ENCODE measurements at regions not wholly inside any gene's neighbourhood (a gene's known extent, or its start where the extent isn't known, plus 50 kb on each side); places are given as distances from the start of the nearest gene placed in this dataset.

DNA sequence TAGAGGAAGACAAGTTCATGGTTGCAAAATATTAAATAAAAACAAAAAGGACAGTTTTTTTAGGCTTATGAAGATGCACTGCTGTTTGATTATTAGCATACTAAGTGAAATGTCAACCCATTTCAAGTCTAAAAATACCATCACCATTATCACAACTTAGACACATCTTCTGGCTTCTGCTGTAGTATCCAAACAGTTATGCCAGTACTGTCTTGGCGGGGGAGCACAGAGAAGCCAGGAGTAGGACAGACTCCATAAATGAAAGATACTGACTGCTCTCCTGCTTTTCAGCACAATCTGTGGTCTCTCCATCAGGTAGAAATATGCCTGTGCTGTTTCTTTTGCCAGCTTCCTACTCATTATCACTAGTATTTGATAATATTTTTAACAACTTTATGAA lies 179.2 kb upstream of the DSEL start:
- no peak overlapping the region for H3K4me3 ChIP-seq (ENCODE audit: severe bottlenecking)
- no peaks in the 10 kb centered on the region for H3K4me1 ChIP-seq (ENCODE audit: insufficient read depth, poor library complexity, severe bottlenecking)
- DNase-seq (ENCODE audit: low spot score) = no peak
- TF ChIP-seq, protein P1, sequence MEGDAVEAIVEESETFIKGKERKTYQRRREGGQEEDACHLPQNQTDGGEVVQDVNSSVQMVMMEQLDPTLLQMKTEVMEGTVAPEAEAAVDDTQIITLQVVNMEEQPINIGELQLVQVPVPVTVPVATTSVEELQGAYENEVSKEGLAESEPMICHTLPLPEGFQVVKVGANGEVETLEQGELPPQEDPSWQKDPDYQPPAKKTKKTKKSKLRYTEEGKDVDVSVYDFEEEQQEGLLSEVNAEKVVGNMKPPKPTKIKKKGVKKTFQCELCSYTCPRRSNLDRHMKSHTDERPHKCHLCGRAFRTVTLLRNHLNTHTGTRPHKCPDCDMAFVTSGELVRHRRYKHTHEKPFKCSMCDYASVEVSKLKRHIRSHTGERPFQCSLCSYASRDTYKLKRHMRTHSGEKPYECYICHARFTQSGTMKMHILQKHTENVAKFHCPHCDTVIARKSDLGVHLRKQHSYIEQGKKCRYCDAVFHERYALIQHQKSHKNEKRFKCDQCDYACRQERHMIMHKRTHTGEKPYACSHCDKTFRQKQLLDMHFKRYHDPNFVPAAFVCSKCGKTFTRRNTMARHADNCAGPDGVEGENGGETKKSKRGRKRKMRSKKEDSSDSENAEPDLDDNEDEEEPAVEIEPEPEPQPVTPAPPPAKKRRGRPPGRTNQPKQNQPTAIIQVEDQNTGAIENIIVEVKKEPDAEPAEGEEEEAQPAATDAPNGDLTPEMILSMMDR (IDR thresholded peaks at IDR 0.05; ENCODE audit: poor library complexity, severe bottlenecking) = no peak
- no peak overlapping the region for H3K27ac ChIP-seq (ENCODE audit: poor library complexity, severe bottlenecking)
- no peaks in the 10 kb centered on the region for H3K27me3 ChIP-seq (ENCODE audit: insufficient read depth, poor library complexity, severe bottlenecking)
- no peak for ATAC-seq (ENCODE audit: low read depth)
- peaks cover 2% of the 10 kb centered on the region for H3K9me3 ChIP-seq (ENCODE audit: severe bottlenecking)
- H3K36me3 ChIP-seq (ENCODE audit: low read depth) = no peaks in the 10 kb centered on the region

DNA sequence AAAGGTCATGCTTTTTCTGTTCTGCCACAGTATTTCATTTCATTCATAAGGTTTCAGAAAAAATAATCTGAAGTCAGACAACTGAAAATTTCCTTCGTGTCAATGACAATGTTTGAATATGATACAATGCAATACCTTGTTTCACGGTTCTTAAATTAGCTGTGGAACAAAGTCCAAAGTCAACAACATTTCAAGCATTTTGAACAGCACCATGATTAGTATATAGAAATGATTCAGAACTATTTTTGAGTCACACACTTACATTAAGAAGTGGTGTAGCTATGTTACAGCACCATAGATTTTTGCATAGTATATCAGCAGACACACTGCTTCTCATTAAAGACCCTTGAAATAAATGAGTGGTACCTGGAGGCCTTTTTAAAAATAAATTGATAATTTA lies 178.3 kb upstream of the DSEL start:
- 0 out of 3 replicates have a peak, but pooled peaks have one; percentile 33 for ATAC-seq (ENCODE audit: low read depth)
- TF ChIP-seq, protein P1 (IDR thresholded peaks at IDR 0.05; ENCODE audit: poor library complexity, severe bottlenecking) = no peak
- H3K4me1 ChIP-seq (ENCODE audit: insufficient read depth, poor library complexity, severe bottlenecking) = no peaks in the 10 kb centered on the region
- H3K27ac ChIP-seq (ENCODE audit: poor library complexity, severe bottlenecking) = no peak overlapping the region
- no peaks in the 10 kb centered on the region for H3K27me3 ChIP-seq (ENCODE audit: insufficient read depth, poor library complexity, severe bottlenecking)
- no peak for DNase-seq (ENCODE audit: low spot score)
- H3K4me3 ChIP-seq (ENCODE audit: severe bottlenecking) = no peak overlapping the region
- H3K36me3 ChIP-seq (ENCODE audit: low read depth) = no peaks in the 10 kb centered on the region
- H3K9me3 ChIP-seq (ENCODE audit: severe bottlenecking) = peaks cover 2% of the 10 kb centered on the region

DNA sequence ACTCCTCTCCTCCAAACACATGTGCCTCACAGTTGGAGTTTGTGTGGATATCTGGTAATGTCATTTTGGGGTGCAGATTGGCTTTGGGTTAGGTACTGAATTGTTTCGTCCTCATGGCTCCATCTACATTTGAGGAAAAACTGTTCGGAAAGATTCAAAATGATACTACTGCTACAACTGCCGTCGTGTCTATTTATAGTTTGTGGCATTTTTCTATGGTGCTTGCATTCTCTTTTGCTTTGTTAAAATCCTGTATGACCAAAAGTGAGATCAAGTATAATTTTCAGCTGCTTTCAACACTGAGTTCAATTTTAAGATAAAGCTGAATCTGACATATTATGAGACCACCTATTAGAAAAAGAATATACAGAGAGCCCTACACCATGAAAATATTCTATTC lies 176.3 kb upstream of the DSEL start:
- TF ChIP-seq, protein P1 (IDR thresholded peaks at IDR 0.05; ENCODE audit: poor library complexity, severe bottlenecking) = no peak
- H3K36me3 ChIP-seq (ENCODE audit: low read depth) = no peaks in the 10 kb centered on the region
- ATAC-seq (ENCODE audit: low read depth) = no peak
- H3K27me3 ChIP-seq (ENCODE audit: insufficient read depth, poor library complexity, severe bottlenecking) = no peaks in the 10 kb centered on the region
- H3K4me3 ChIP-seq (ENCODE audit: severe bottlenecking) = no peak overlapping the region
- H3K9me3 ChIP-seq (ENCODE audit: severe bottlenecking) = peaks cover 2% of the 10 kb centered on the region
- H3K4me1 ChIP-seq (ENCODE audit: insufficient read depth, poor library complexity, severe bottlenecking) = no peaks in the 10 kb centered on the region
- DNase-seq (ENCODE audit: low spot score) = no peak
- H3K27ac ChIP-seq (ENCODE audit: poor library complexity, severe bottlenecking) = no peak overlapping the region

DNA sequence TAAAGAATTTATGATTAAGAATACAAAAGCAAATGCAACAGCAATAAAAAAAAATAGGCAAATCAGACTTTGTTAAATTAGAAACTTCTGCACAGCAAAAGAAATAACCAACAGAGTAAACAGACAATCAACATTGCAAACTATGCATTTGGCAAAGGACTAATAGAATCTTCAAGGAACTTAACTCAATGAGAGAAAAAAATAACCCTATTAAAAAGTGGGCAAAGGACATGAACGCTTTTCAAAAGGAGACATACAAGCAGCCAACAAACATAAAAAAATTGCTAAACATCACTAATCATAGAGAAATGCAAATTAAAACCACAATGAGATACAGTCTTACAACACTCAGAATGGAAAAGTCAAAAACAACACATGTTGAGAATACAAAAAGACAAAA lies 166.0 kb upstream of the DSEL start:
- no peak overlapping the region for H3K27ac ChIP-seq (ENCODE audit: poor library complexity, severe bottlenecking)
- DNase-seq (ENCODE audit: low spot score) (no peak), ATAC-seq (ENCODE audit: low read depth) (no peak)
- H3K4me3 ChIP-seq (ENCODE audit: severe bottlenecking) = no peak overlapping the region
- no peaks in the 10 kb centered on the region for H3K4me1 ChIP-seq (ENCODE audit: insufficient read depth, poor library complexity, severe bottlenecking)
- no peaks in the 10 kb centered on the region for H3K9me3 ChIP-seq (ENCODE audit: severe bottlenecking)
- no peaks in the 10 kb centered on the region for H3K27me3 ChIP-seq (ENCODE audit: insufficient read depth, poor library complexity, severe bottlenecking)
- TF ChIP-seq, protein P1 (IDR thresholded peaks at IDR 0.05; ENCODE audit: poor library complexity, severe bottlenecking) = no peak
- H3K36me3 ChIP-seq (ENCODE audit: low read depth) = no peaks in the 10 kb centered on the region

DNA sequence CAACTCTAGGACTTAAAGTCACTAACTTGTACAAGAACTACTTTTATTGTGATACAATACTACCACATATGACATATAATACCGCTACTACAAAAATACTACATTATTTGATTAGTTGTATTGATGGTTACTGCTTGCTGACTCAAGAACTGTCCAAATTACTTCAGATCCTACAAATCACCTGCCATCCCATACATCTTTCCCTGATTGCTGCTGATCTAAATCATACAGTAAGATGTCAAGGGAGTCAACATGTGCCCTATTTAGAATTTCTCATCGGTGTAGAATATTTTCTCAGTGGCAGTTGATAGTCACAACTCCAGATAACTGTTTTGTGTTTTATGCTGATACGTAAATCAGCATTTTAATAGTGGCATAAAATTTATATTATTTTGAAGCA lies 161.0 kb upstream of the DSEL start:
- DNase-seq (ENCODE audit: low spot score) = no peak
- H3K4me1 ChIP-seq (ENCODE audit: insufficient read depth, poor library complexity, severe bottlenecking) = no peaks in the 10 kb centered on the region
- no peak for ATAC-seq (ENCODE audit: low read depth)
- no peak overlapping the region for H3K27ac ChIP-seq (ENCODE audit: poor library complexity, severe bottlenecking)
- TF ChIP-seq, protein P1 (IDR thresholded peaks at IDR 0.05; ENCODE audit: poor library complexity, severe bottlenecking) = no peak
- H3K36me3 ChIP-seq (ENCODE audit: low read depth) = no peaks in the 10 kb centered on the region
- H3K9me3 ChIP-seq (ENCODE audit: severe bottlenecking) = no peaks in the 10 kb centered on the region
- H3K27me3 ChIP-seq (ENCODE audit: insufficient read depth, poor library complexity, severe bottlenecking) = no peaks in the 10 kb centered on the region
- H3K4me3 ChIP-seq (ENCODE audit: severe bottlenecking) = no peak overlapping the region

All from RWPE2 (cell line).